ENCODE measurements at regions not wholly inside any gene's neighbourhood (a gene's known extent, or its start where the extent isn't known, plus 50 kb on each side); places are given as distances from the start of the nearest gene placed in this dataset.

- FAIRE-seq: no peak
Observed at GRCh38 chr18:70430501-70431173, 141.8 kb downstream of the SOCS6 start.

- FAIRE-seq: no peak
Observed at GRCh38 chr18:70429847-70430500, 141.1 kb downstream of the SOCS6 start.

- FAIRE-seq: no peak
Observed at GRCh38 chr18:70428439-70428838, 139.6 kb downstream of the SOCS6 start.

- FAIRE-seq: no peak
Observed at GRCh38 chr18:70426818-70427217, 138.0 kb downstream of the SOCS6 start.

- FAIRE-seq: no peak
Observed at GRCh38 chr18:70425236-70425635, 136.4 kb downstream of the SOCS6 start.

- FAIRE-seq: no peak
Observed at GRCh38 chr18:70423988-70424387, 135.1 kb downstream of the SOCS6 start.

- no peak for FAIRE-seq
Observed at GRCh38 chr18:70423120-70423519, 134.3 kb downstream of the SOCS6 start.

- FAIRE-seq: no peak
Observed at GRCh38 chr18:70422391-70422965, 133.6 kb downstream of the SOCS6 start.

- FAIRE-seq: no peak
Observed at GRCh38 chr18:70421471-70422390, 132.9 kb downstream of the SOCS6 start.

- no peak for FAIRE-seq
Observed at GRCh38 chr18:70420146-70420898, 131.5 kb downstream of the SOCS6 start.

GRCh38 chr18:70419526-70419925, 130.7 kb downstream of the SOCS6 start:
- FAIRE-seq: no peak

GRCh38 chr18:70418546-70419311, 129.9 kb downstream of the SOCS6 start:
- FAIRE-seq: no peak

GRCh38 chr18:70417847-70418246, 129.0 kb downstream of the SOCS6 start:
- no peak for FAIRE-seq

GRCh38 chr18:70416496-70416895, 127.7 kb downstream of the SOCS6 start:
- no peak for FAIRE-seq

- no peak for FAIRE-seq
Observed at GRCh38 chr18:70415823-70416488, 127.1 kb downstream of the SOCS6 start.

- FAIRE-seq: no peak
Observed at GRCh38 chr18:70414315-70414900, 125.6 kb downstream of the SOCS6 start.

GRCh38 chr18:70413455-70413854, 124.6 kb downstream of the SOCS6 start:
- no peak for FAIRE-seq

GRCh38 chr18:70411876-70412435, 123.1 kb downstream of the SOCS6 start:
- FAIRE-seq: no peak

GRCh38 chr18:70411307-70411706, 122.5 kb downstream of the SOCS6 start:
- no peak for FAIRE-seq

- FAIRE-seq: no peak
Observed at GRCh38 chr18:70405052-70405451, 116.2 kb downstream of the SOCS6 start.
